IMR-90 (cell line): ENCODE measurements at regions not wholly inside any gene's neighbourhood (a gene's known extent, or its start where the extent isn't known, plus 50 kb on each side); places are given as distances from the start of the nearest gene placed in this dataset.

Source experiments
- ATAC-seq: fragments of 200-7000 bp; cut with Tn5 transposase; 2 replicates; pipeline ENCODE4 v1.9.1; 2020; ENCODE audit warnings: low read depth, mild to moderate bottlenecking, moderate library complexity
- BruUV-seq: library from RNA; stranded (reverse); fragments of 400-500 nt; replicated peaks from 2 replicates; lab custom pipeline; 2021; lab: Mats Ljungman, UMichigan
- CTCF ChIA-PET: fragments of 300-600 bp; formaldehyde crosslinking; extraction: SDS; loops from one replicate; lab custom pipeline; 2021; ENCODE audit warnings: antibody characterized with exemption; lab: Yijun Ruan, JAX
- POLR2A ChIA-PET: fragments of 300-600 bp; sonication (Branson Sonifier 250); formaldehyde crosslinking; loops from one replicate; lab custom pipeline; 2022; ENCODE audit warnings: antibody characterized with exemption; ENCODE audit not compliant: unreplicated experiment; lab: Charles Lee
- DNase-seq: peaks from one replicate; pipeline ENCODE4 v3.0.0; 2013
- H2AFZ ChIP-seq: replicated peaks from 2 replicates; pipeline ENCODE3; 2013; ENCODE audit warnings: low read length, mild to moderate bottlenecking; ENCODE audit not compliant: poor library complexity
- H2AK5ac ChIP-seq: 2 replicates; pipeline ENCODE4 v1.6.1; 2013; ENCODE audit warnings: low read depth, low read length, inconsistent platforms
- H2AK9ac ChIP-seq: replicated peaks from 2 replicates; pipeline ENCODE3; 2013; ENCODE audit warnings: mild to moderate bottlenecking, low read depth, low read length, moderate library complexity; ENCODE audit not compliant: poor library complexity
- H2BK120ac ChIP-seq: 2 replicates; pipeline ENCODE4 v1.6.1; 2013; ENCODE audit warnings: low read depth, low read length, inconsistent platforms
- H2BK15ac ChIP-seq: 3 replicates; pipeline ENCODE4 v1.6.1; 2013; ENCODE audit warnings: low read depth, low read length, inconsistent platforms
- H2BK20ac ChIP-seq: 2 replicates; pipeline ENCODE4 v1.6.1; 2013; ENCODE audit warnings: low read depth, mild to moderate bottlenecking, inconsistent platforms, low read length, moderate library complexity
- H2BK5ac ChIP-seq: 2 replicates; pipeline ENCODE4 v1.6.1; 2013; ENCODE audit warnings: mild to moderate bottlenecking, low read depth, low read length, inconsistent platforms; ENCODE audit not compliant: poor library complexity, severe bottlenecking
- H3K14ac ChIP-seq: replicated peaks from 2 replicates; pipeline ENCODE4 v1.6.1; 2013; ENCODE audit warnings: low read depth, low read length, inconsistent platforms
- H3K18ac ChIP-seq: 2 replicates; pipeline ENCODE4 v1.6.1; 2013; ENCODE audit warnings: low read depth, low read length, control low read depth
- H3K23ac ChIP-seq: 2 replicates; pipeline ENCODE4 v1.6.1; 2013; ENCODE audit warnings: low read depth, low read length, inconsistent platforms
- H3K27ac ChIP-seq: 2 replicates; pipeline ENCODE4 v1.5.1; 2013; ENCODE audit warnings: mild to moderate bottlenecking, control low read depth, low read length; ENCODE audit not compliant: insufficient read depth
- H3K27me3 ChIP-seq: 2 replicates; pipeline ENCODE4 v1.6.1; 2013; ENCODE audit warnings: low read length; ENCODE audit not compliant: control insufficient read depth, insufficient read depth
- H3K36me3 ChIP-seq: 2 replicates; pipeline ENCODE4 v1.6.1; 2013; ENCODE audit warnings: low read length, mixed read lengths; ENCODE audit not compliant: control insufficient read depth, insufficient read depth
- H3K4ac ChIP-seq: 2 replicates; pipeline ENCODE4 v1.6.1; 2013; ENCODE audit warnings: low read depth, low read length, inconsistent platforms
- H3K4me1 ChIP-seq: 2 replicates; pipeline ENCODE4 v1.6.1; 2013; ENCODE audit warnings: low read length, mixed read lengths; ENCODE audit not compliant: control insufficient read depth, insufficient read depth
- H3K4me2 ChIP-seq: 2 replicates; pipeline ENCODE4 v1.6.1; 2013; ENCODE audit warnings: low read depth, mild to moderate bottlenecking, control low read depth, low read length, moderate library complexity
- H3K4me3 ChIP-seq: 2 replicates; pipeline ENCODE4 v1.5.1; 2013; ENCODE audit warnings: low read depth, mild to moderate bottlenecking, control low read depth, low read length, moderate library complexity; ENCODE audit not compliant: insufficient read depth
- H3K56ac ChIP-seq: 2 replicates; pipeline ENCODE4 v1.6.1; 2013; ENCODE audit warnings: low read length, inconsistent platforms; ENCODE audit not compliant: insufficient read depth; ENCODE audit errors: extremely low read depth
- H3K79me1 ChIP-seq, 2 experiments: 2 replicates each; pipeline ENCODE4 v1.6.1; 2013; ENCODE audit warnings: low read length in 2 of 2, inconsistent platforms in 1 of 2, low read depth in 1 of 2
- H3K9ac ChIP-seq: 2 replicates; pipeline ENCODE4 v1.6.1; 2013; ENCODE audit warnings: low read depth, low read length, control low read depth
- H3K9me1 ChIP-seq: 2 replicates; pipeline ENCODE4 v1.6.1; 2013; ENCODE audit warnings: low read length, inconsistent platforms; ENCODE audit not compliant: insufficient read depth
- H3K9me3 ChIP-seq: 2 replicates; pipeline ENCODE4 v1.6.1; 2013; ENCODE audit warnings: low read length; ENCODE audit not compliant: control insufficient read depth, insufficient read depth
- H4K20me1 ChIP-seq: 2 replicates; pipeline ENCODE4 v1.6.1; 2013; ENCODE audit warnings: low read length, inconsistent platforms; ENCODE audit not compliant: insufficient read depth
- H4K5ac ChIP-seq: 2 replicates; pipeline ENCODE4 v1.6.1; 2013; ENCODE audit warnings: mild to moderate bottlenecking, low read depth, low read length, control low read depth
- H4K8ac ChIP-seq, 2 experiments: 2 replicates each; pipeline ENCODE4 v1.6.1; 2013; ENCODE audit warnings: low read depth in 2 of 2, low read length in 2 of 2, control low read depth in 1 of 2, inconsistent platforms in 1 of 2
- H4K91ac ChIP-seq: 2 replicates; pipeline ENCODE4 v1.6.1; 2013; ENCODE audit warnings: low read depth, low read length, inconsistent platforms; ENCODE audit not compliant: insufficient read depth
- CHD1 ChIP-seq: IDR thresholded peaks from 2 replicates; pipeline ENCODE4 v1.6.1; 2012; ENCODE audit warnings: low read depth, low read length, improper control_type of control experiment
- ELK1 ChIP-seq: fragments of 150-350 bp; IDR thresholded peaks from 2 replicates; pipeline ENCODE4 v1.6.1; 2016; ENCODE audit warnings: low read depth, mild to moderate bottlenecking, low read length, moderate library complexity, borderline replicate concordance
- MAFK ChIP-seq: IDR thresholded peaks from 2 replicates; pipeline ENCODE4 v1.6.1; 2012; ENCODE audit warnings: low read depth, low read length, improper control_type of control experiment
- MXI1 ChIP-seq: IDR thresholded peaks from 2 replicates; pipeline ENCODE4 v1.6.1; 2012; ENCODE audit warnings: low read depth, mild to moderate bottlenecking, low read length, moderate library complexity, borderline replicate concordance
- RCOR1 ChIP-seq: IDR thresholded peaks from 2 replicates; pipeline ENCODE4 v1.6.1; 2012; ENCODE audit warnings: mild to moderate bottlenecking, low read length, improper control_type of control experiment; ENCODE audit not compliant: insufficient replicate concordance
- SMC3 ChIP-seq: fragments of 150-350 bp; IDR thresholded peaks from 2 replicates; pipeline ENCODE4 v1.6.1; 2016; ENCODE audit warnings: low read depth, mild to moderate bottlenecking, antibody characterized with exemption, low read length, moderate library complexity
- WGBS, 2 experiments: methylation state at CpG; one replicate each; pipeline versions ENCODE4 v1.1.5 to v1.1.7; 2013; ENCODE audit warnings: missing lambda C conversion rate in 2 of 2; ENCODE audit not compliant: insufficient read length in 1 of 2; ENCODE audit errors: extremely low coverage in 2 of 2; 5-methylcytosine and 5-hydroxymethylcytosine counted together
- dilution Hi-C: fragments of 300-500 bp; cut with HindIII; formaldehyde crosslinking; loops from one replicate; pipeline ENCODE4 v1.14.3; 2018; ENCODE audit warnings: low sequenced_read_pairs; ENCODE audit not compliant: unreplicated experiment
- in situ Hi-C: fragments of 300-500 bp; cut with MboI; formaldehyde crosslinking; loops from 3 replicates; pipeline ENCODE4 v1.14.3; 2019; ENCODE audit warnings: low sequenced_read_pairs, inconsistent platforms, mixed read lengths
- intact Hi-C: fragments of 100-400 bp; cut with micrococcal nuclease; formaldehyde crosslinking; loops from 2 replicates; pipeline ENCODE4 v1.10.0; 2022

- no peak overlapping the region for H3K14ac ChIP-seq
Observed at GRCh38 chr1:71298633-71299032, 217.8 kb upstream of the ZRANB2 start.

More at GRCh38 chr1:71298633-71299032, 217.8 kb upstream of the ZRANB2 start:
- ChIA-PET CTCF (no interaction called here), POLR2A (no interaction called here)
- intact Hi-C loops, result no loop called here
- no peak overlapping the region for H2BK15ac ChIP-seq
- BruUV-seq, result no TSS peak
- H4K5ac ChIP-seq, result no peak overlapping the region
- no peak overlapping the region for H3K4me2 ChIP-seq
- H3K79me1 ChIP-seq, result no peaks in the 10 kb centered on the region
- no peaks in the 10 kb centered on the region for H3K9me1 ChIP-seq
- dilution Hi-C loops, result no loop called here
- H3K9me3 ChIP-seq, result no peaks in the 10 kb centered on the region
- TF ChIP-seq MXI1 (no peak), CHD1 (no peak), SMC3 (no peak), MAFK (no peak), RCOR1 (no peak), ELK1 (no peak)
- no peaks in the 10 kb centered on the region for H3K27me3 ChIP-seq
- no peak overlapping the region for H3K18ac ChIP-seq
- no peak overlapping the region for H3K27ac ChIP-seq
- no peak overlapping the region for H2BK120ac ChIP-seq
- no peak overlapping the region for H3K9ac ChIP-seq
- in situ Hi-C loops, result no loop called here
- H3K4me3 ChIP-seq, result no peak overlapping the region
- H3K36me3 ChIP-seq, result no peaks in the 10 kb centered on the region
- H3K4me1 ChIP-seq, result no peaks in the 10 kb centered on the region
- no peak overlapping the region for H2AK9ac ChIP-seq
- H4K20me1 ChIP-seq, result no peaks in the 10 kb centered on the region
- DNase-seq, result no peak
- H2AFZ ChIP-seq, result no peak overlapping the region
- no peak overlapping the region for H2BK20ac ChIP-seq
- H4K8ac ChIP-seq, result no peak overlapping the region
- no peak overlapping the region for H3K23ac ChIP-seq
- H3K56ac ChIP-seq, result no peak overlapping the region
- no CpG with 5 or more reads among the region's 2 CpGs for WGBS, 2 experiments
- no peak overlapping the region for H4K91ac ChIP-seq
- no peak overlapping the region for H2BK5ac ChIP-seq
- no peak; the same call in 1 of the 2 replicates for ATAC-seq
- no peak overlapping the region for H3K4ac ChIP-seq
- no peak overlapping the region for H2AK5ac ChIP-seq
